ENCODE measurements at regions not wholly inside any gene's neighbourhood (a gene's known extent, or its start where the extent isn't known, plus 50 kb on each side); places are given as distances from the start of the nearest gene placed in this dataset.

DNA sequence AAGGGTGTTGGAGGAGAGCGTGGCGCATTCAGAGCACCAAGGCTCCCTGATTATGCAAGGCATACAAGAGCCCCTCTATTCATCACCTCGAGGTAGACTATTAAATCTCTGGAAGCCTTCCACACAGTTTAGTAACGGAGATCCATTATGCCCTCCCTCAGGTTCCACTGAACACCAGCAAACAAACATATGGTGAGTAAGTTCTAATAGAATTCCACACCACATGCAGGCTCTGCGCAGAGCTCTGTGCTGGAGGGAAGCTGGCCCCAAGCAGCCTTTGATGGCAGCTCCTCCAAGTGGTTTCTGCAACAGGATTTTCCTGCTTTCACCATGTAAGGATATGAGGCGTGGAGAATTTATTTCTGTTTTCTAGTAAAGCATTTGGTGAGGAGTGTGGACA, 238.6 kb downstream of the C1D start:
- H3K4me1 ChIP-seq (ENCODE audit: control insufficient read depth in 4 of 4, insufficient read depth in 4 of 4, low read length in 3 of 4): no peaks in the 10 kb centered on the region
- WGBS: 88% methylated on average over 6 of the region's 6 CpGs
- no peak for DNase-seq (ENCODE audit: low spot score)

DNA sequence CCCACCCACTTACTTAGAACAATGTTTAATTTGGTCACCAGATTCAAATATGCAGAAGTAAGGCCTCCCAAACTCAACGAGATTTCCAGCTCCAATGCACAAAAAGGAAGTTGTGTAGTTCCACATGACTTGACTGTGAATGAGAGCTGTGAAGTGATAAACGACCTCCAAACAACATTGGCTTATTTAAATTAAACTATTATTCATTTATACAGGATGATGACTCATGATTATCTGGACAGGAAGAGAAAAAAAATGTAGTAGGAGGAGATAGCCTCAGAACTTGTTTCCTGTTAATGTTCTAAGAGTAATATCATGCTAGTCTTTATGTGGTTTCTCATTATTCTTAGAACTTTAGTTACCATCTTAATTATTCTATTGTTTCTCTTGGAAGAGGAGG, 237.3 kb downstream of the C1D start:
- Histone ChIP-seq H3K4me1 (ENCODE audit: control insufficient read depth in 4 of 4, insufficient read depth in 4 of 4, low read length in 3 of 4) (no peaks in the 10 kb centered on the region), H3K36me3 (ENCODE audit: control insufficient read depth in 4 of 4, insufficient read depth in 3 of 4, low read depth in 1 of 4, low read length in 3 of 4) (no peaks in the 10 kb centered on the region), H3K27me3 (ENCODE audit: control insufficient read depth in 4 of 4, insufficient read depth in 4 of 4, low read length in 3 of 4) (no peaks in the 10 kb centered on the region), H3K9ac (ENCODE audit: low read depth in 1 of 2, low read length in 2 of 2) (no peak overlapping the region), H3K9me3 (ENCODE audit: control insufficient read depth in 4 of 4, low read length in 3 of 4) (no peaks in the 10 kb centered on the region), H3K4me3 (ENCODE audit: low read depth in 1 of 3, low read length in 3 of 3) (no peak overlapping the region), H3K27ac (ENCODE audit: low read depth in 1 of 2, low read length in 2 of 2) (no peak overlapping the region)
- 21% methylated on average over 2 of the region's 2 CpGs for WGBS
- DNase-seq (ENCODE audit: low spot score): no peak
- TF ChIP-seq JUND (IDR thresholded peaks at IDR 0.05): peak; percentile 16 to 29
- TF ChIP-seq GABPA (IDR thresholded peaks at IDR 0.05 in 1 of 2, conservative IDR thresholded peaks at IDR 0.05 in 1 of 2): no peak

More for the DNA sequence above, 238.6 kb downstream of the C1D start:
- Histone ChIP-seq H3K27ac (ENCODE audit: low read depth in 1 of 2, low read length in 2 of 2) (no peak overlapping the region), H3K9me3 (ENCODE audit: control insufficient read depth in 4 of 4, low read length in 3 of 4) (no peaks in the 10 kb centered on the region), H3K27me3 (ENCODE audit: control insufficient read depth in 4 of 4, insufficient read depth in 4 of 4, low read length in 3 of 4) (no peaks in the 10 kb centered on the region), H3K36me3 (ENCODE audit: control insufficient read depth in 4 of 4, insufficient read depth in 3 of 4, low read depth in 1 of 4, low read length in 3 of 4) (no peaks in the 10 kb centered on the region), H3K9ac (ENCODE audit: low read depth in 1 of 2, low read length in 2 of 2) (no peak overlapping the region), H3K4me3 (ENCODE audit: low read depth in 1 of 3, low read length in 3 of 3) (no peak overlapping the region)
- TF ChIP-seq YY1 (IDR thresholded peaks at IDR 0.05) (no peak), EGR1 (IDR thresholded peaks at IDR 0.05; ENCODE audit: low read depth in 2 of 2) (no peak), RXRA (IDR thresholded peaks at IDR 0.05) (no peak), HNF4G (IDR thresholded peaks at IDR 0.05) (no peak), HNF4A (conservative IDR thresholded peaks at IDR 0.05) (no peak), TAF1 (conservative IDR thresholded peaks at IDR 0.05) (no peak), JUND (IDR thresholded peaks at IDR 0.05) (no peak), SP1 (IDR thresholded peaks at IDR 0.05) (no peak), NR2F2 (IDR thresholded peaks at IDR 0.05) (no peak), GABPA (IDR thresholded peaks at IDR 0.05 in 1 of 2, conservative IDR thresholded peaks at IDR 0.05 in 1 of 2) (no peak), RAD21 (IDR thresholded peaks at IDR 0.05) (no peak), FOXA1 (IDR thresholded peaks at IDR 0.05) (no peak), FOXA2 (IDR thresholded peaks at IDR 0.05) (no peak)
- TF ChIP-seq, protein P1, sequence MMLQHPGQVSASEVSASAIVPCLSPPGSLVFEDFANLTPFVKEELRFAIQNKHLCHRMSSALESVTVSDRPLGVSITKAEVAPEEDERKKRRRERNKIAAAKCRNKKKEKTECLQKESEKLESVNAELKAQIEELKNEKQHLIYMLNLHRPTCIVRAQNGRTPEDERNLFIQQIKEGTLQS (IDR thresholded peaks at IDR 0.05): no peak
- TF ChIP-seq, protein P2, sequence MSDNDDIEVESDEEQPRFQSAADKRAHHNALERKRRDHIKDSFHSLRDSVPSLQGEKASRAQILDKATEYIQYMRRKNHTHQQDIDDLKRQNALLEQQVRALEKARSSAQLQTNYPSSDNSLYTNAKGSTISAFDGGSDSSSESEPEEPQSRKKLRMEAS (IDR thresholded peaks at IDR 0.05): no peak
- TF ChIP-seq, protein P3, sequence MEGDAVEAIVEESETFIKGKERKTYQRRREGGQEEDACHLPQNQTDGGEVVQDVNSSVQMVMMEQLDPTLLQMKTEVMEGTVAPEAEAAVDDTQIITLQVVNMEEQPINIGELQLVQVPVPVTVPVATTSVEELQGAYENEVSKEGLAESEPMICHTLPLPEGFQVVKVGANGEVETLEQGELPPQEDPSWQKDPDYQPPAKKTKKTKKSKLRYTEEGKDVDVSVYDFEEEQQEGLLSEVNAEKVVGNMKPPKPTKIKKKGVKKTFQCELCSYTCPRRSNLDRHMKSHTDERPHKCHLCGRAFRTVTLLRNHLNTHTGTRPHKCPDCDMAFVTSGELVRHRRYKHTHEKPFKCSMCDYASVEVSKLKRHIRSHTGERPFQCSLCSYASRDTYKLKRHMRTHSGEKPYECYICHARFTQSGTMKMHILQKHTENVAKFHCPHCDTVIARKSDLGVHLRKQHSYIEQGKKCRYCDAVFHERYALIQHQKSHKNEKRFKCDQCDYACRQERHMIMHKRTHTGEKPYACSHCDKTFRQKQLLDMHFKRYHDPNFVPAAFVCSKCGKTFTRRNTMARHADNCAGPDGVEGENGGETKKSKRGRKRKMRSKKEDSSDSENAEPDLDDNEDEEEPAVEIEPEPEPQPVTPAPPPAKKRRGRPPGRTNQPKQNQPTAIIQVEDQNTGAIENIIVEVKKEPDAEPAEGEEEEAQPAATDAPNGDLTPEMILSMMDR (IDR thresholded peaks at IDR 0.05; ENCODE audit: low read depth, low read length, missing input control): no peak
- TF ChIP-seq, protein P4, sequence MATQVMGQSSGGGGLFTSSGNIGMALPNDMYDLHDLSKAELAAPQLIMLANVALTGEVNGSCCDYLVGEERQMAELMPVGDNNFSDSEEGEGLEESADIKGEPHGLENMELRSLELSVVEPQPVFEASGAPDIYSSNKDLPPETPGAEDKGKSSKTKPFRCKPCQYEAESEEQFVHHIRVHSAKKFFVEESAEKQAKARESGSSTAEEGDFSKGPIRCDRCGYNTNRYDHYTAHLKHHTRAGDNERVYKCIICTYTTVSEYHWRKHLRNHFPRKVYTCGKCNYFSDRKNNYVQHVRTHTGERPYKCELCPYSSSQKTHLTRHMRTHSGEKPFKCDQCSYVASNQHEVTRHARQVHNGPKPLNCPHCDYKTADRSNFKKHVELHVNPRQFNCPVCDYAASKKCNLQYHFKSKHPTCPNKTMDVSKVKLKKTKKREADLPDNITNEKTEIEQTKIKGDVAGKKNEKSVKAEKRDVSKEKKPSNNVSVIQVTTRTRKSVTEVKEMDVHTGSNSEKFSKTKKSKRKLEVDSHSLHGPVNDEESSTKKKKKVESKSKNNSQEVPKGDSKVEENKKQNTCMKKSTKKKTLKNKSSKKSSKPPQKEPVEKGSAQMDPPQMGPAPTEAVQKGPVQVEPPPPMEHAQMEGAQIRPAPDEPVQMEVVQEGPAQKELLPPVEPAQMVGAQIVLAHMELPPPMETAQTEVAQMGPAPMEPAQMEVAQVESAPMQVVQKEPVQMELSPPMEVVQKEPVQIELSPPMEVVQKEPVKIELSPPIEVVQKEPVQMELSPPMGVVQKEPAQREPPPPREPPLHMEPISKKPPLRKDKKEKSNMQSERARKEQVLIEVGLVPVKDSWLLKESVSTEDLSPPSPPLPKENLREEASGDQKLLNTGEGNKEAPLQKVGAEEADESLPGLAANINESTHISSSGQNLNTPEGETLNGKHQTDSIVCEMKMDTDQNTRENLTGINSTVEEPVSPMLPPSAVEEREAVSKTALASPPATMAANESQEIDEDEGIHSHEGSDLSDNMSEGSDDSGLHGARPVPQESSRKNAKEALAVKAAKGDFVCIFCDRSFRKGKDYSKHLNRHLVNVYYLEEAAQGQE (IDR thresholded peaks at IDR 0.05): no peak
- TF ChIP-seq, protein P5, sequence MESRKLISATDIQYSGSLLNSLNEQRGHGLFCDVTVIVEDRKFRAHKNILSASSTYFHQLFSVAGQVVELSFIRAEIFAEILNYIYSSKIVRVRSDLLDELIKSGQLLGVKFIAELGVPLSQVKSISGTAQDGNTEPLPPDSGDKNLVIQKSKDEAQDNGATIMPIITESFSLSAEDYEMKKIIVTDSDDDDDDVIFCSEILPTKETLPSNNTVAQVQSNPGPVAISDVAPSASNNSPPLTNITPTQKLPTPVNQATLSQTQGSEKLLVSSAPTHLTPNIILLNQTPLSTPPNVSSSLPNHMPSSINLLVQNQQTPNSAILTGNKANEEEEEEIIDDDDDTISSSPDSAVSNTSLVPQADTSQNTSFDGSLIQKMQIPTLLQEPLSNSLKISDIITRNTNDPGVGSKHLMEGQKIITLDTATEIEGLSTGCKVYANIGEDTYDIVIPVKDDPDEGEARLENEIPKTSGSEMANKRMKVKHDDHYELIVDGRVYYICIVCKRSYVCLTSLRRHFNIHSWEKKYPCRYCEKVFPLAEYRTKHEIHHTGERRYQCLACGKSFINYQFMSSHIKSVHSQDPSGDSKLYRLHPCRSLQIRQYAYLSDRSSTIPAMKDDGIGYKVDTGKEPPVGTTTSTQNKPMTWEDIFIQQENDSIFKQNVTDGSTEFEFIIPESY (IDR thresholded peaks at IDR 0.05): no peak
